Stomach (tissue), 8 donors: ENCODE measurements at regions not wholly inside any gene's neighbourhood (a gene's known extent, or its start where the extent isn't known, plus 50 kb on each side); places are given as distances from the start of the nearest gene placed in this dataset.
"Not testable (repeated sequence)": the region's sequence is repeated elsewhere in the genome, so short reads cannot be mapped to it uniquely, and the experiment has no call there.

Experiments used
- DNase-seq, 2 donors: peaks; one replicate each; pipeline versions ENCODE4 v3.0.0 to v3.0.0-alpha.2; 2013 to 2019
- H3K27ac ChIP-seq, 5 donors: fragments of 200-600 bp in 4 of 5; sonication (generic) in 4 of 5; one replicate each; pipeline ENCODE4 v1.5.1; 2013 to 2019; ENCODE audit warnings: mild to moderate bottlenecking in 1 of 5, moderate library complexity in 1 of 5
- H3K27me3 ChIP-seq, 3 donors: fragments of 200-600 bp; sonication (generic); one replicate each; pipeline ENCODE4 v1.5.1; 2017 to 2019; ENCODE audit warnings: mixed run types in 1 of 3
- H3K36me3 ChIP-seq, 4 donors: fragments of 200-600 bp; sonication (generic); 1 replicate in 3 of 4; 2 replicates in 1 of 4; pipeline ENCODE4 v1.5.1; 2016 to 2019
- H3K4me1 ChIP-seq, 4 donors: fragments of 200-600 bp; sonication (generic); one replicate each; pipeline ENCODE4 v1.5.1; 2016 to 2019
- H3K4me3 ChIP-seq, 4 donors: fragments of 200-600 bp; sonication (generic) in 3 of 4; one replicate each; pipeline ENCODE4 v1.5.1; 2016 to 2019; ENCODE audit warnings: mild to moderate bottlenecking in 1 of 4
- H3K9me3 ChIP-seq, 4 donors: fragments of 200-600 bp; sonication (generic); one replicate each; pipeline ENCODE4 v1.5.1; 2016 to 2019
- EP300 ChIP-seq: sonication (generic); formaldehyde crosslinking; IDR thresholded peaks from one replicate; pipeline ENCODE4 v1.6.1; 2017; ENCODE audit warnings: antibody characterized with exemption
- POLR2A ChIP-seq, 4 donors: fragments of 450-650 bp; IDR thresholded peaks; one replicate each; pipeline ENCODE4 v1.6.1; 2016; ENCODE audit warnings: antibody characterized with exemption in 4 of 4, control low read depth in 2 of 4, mild to moderate bottlenecking in 1 of 4, moderate library complexity in 1 of 4
- POLR2AphosphoS5 ChIP-seq, 3 donors: sonication (generic); formaldehyde crosslinking; IDR thresholded peaks; one replicate each; pipeline ENCODE4 v1.6.1; 2016; ENCODE audit warnings: antibody characterized with exemption in 3 of 3
- WGBS, 5 donors: extraction: QIAGEN DNeasy Blood & Tissue Kit in 3 of 5; methylation state at CpG; one replicate each; pipeline versions ENCODE4 v1.1.5 to v1.1.7; 2013 to 2018; 5-methylcytosine and 5-hydroxymethylcytosine counted together
- intact Hi-C: fragments of 100-400 bp; cut with DNase I; formaldehyde crosslinking; loops from one replicate; pipeline ENCODE4 v1.15.1; 2023; ENCODE audit warnings: low total_unique reads
- TF ChIP-seq, protein P1 (sequence below), 7 experiments: fragments of 450-650 bp in 4 of 7; fragments of 200-600 bp in 3 of 7; sonication (generic) in 3 of 7; IDR thresholded peaks; one replicate each; pipeline ENCODE4 v1.5.1; 2016 to 2019; ENCODE audit warnings: antibody characterized with exemption in 7 of 7, control low read depth in 2 of 7, mild to moderate bottlenecking in 1 of 7
- donor health status: healthy with polysubstance abuse.
- donor health status: Bipolar disorder and iron deficiency.
- donor health status: healthy.

DNA sequence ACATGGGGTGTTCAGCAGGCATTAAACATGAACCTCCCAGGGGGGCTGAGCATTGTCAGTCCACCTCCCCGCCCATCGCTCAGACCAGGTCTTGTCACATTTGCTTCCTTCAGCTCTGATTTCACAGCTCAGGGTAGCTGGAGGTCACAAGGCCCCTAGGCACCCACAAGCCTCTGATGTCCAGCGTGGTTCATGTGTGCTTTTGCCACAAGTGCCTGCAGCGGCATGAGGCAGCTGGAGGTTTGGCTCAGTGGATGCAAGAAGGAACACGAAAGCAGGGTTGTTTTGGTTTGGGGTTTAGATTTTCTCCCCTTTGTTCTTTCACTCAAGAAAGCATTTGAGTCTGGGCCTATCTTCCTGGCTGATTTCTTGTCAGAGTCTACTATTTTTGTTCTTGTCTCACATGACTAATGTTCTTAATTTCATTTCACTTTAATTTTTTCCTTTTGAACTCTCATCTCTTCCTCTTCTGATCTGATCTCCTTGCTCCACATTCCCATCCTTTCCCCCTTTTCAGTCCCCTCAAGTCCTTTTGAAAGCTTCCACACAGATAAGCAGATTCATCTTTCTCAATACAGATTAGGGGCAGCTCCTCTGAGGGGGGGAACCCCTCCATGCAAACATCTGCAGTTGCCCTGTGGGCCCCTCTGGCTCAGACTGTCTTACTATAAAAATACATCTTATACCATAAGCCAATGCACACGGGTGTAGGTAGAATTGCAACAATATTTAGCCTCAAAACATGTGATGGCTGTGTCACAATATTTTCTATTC, 68.1 kb upstream of the CEP85L start:
- H3K4me3 ChIP-seq, result no peak overlapping the region
- no peak for TF ChIP-seq POLR2A (IDR thresholded peaks at IDR 0.05)
- no peak for TF ChIP-seq EP300
- TF ChIP-seq, protein P1, sequence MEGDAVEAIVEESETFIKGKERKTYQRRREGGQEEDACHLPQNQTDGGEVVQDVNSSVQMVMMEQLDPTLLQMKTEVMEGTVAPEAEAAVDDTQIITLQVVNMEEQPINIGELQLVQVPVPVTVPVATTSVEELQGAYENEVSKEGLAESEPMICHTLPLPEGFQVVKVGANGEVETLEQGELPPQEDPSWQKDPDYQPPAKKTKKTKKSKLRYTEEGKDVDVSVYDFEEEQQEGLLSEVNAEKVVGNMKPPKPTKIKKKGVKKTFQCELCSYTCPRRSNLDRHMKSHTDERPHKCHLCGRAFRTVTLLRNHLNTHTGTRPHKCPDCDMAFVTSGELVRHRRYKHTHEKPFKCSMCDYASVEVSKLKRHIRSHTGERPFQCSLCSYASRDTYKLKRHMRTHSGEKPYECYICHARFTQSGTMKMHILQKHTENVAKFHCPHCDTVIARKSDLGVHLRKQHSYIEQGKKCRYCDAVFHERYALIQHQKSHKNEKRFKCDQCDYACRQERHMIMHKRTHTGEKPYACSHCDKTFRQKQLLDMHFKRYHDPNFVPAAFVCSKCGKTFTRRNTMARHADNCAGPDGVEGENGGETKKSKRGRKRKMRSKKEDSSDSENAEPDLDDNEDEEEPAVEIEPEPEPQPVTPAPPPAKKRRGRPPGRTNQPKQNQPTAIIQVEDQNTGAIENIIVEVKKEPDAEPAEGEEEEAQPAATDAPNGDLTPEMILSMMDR (IDR thresholded peaks at IDR 0.05), result no peak
- TF ChIP-seq POLR2AphosphoS5 (IDR thresholded peaks at IDR 0.05), result no peak
- no peak overlapping the region for H3K27ac ChIP-seq
- H3K27me3 ChIP-seq, result no peaks in the 10 kb centered on the region
- no peaks in the 10 kb centered on the region for H3K36me3 ChIP-seq
- peak in 1 of 2 donors; percentile 23 for DNase-seq
- H3K4me1 ChIP-seq, result peaks cover 0 to 6% (median 0%) of the 10 kb centered on the region in 4 donors
- 79 to 83% (median 80%) methylated on average over 6 of the region's 6 CpGs for whole genome bisulfite sequencing, 5 donors
- intact Hi-C loops, result no loop called here
- H3K9me3 ChIP-seq, result no peaks in the 10 kb centered on the region

DNA sequence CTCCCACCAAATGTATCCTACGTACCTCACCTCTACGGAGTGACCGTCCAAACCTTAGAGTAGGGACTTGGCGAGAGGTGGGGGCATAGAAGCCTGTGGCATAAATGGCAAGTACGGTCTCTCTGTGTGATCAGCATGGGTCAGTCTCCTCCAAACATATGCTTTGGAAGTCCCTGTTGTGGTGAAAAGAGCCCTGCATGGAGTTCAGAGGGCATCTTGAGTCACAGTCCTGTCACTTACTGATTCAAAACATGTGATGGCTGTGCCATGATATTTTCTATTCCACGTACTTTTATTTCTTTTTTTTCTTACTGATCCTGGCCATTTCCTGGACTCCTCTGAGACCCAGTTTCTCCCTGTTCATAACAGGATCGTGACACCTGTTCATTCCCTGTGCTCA, 67.5 kb upstream of the CEP85L start:
- intact Hi-C loops, result no loop called here
- H3K36me3 ChIP-seq, result no peaks in the 10 kb centered on the region
- TF ChIP-seq EP300, result no peak
- TF ChIP-seq, protein P1 (IDR thresholded peaks at IDR 0.05), result no peak
- TF ChIP-seq POLR2AphosphoS5 (IDR thresholded peaks at IDR 0.05), result no peak
- no peak for TF ChIP-seq POLR2A (IDR thresholded peaks at IDR 0.05)
- no peaks in the 10 kb centered on the region for H3K9me3 ChIP-seq
- 93 to 98% (median 96%) methylated on average over 7 of the region's 7 CpGs for WGBS, 5 donors
- H3K4me3 ChIP-seq, result no peak overlapping the region
- no peak overlapping the region for H3K27ac ChIP-seq
- no peak for DNase-seq
- H3K4me1 ChIP-seq, result peaks cover 0 to 4% (median 0%) of the 10 kb centered on the region in 4 donors
- H3K27me3 ChIP-seq, result no peaks in the 10 kb centered on the region

DNA sequence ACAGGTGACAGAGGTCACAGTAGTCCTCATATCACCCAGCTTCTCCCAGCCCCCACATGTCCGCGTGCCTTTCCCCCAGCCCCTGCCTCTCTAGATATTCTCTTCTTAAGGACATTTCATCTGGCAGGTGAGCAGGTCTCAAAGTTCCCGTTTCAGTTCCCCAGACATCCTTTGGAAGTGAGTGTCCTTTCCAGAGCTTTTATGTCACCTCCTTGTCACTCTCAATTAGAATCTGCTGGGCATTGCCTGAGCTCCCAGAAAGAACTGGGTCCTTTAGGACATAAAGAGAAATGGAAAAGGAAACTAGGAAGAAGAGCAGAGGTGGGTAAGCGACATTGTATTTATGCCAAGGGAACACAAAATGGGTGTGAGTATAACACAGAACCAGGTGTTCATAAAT, 66.9 kb upstream of the CEP85L start:
- no peak for DNase-seq
- H3K9me3 ChIP-seq, result no peaks in the 10 kb centered on the region
- TF ChIP-seq, protein P1 (IDR thresholded peaks at IDR 0.05), result no peak
- TF ChIP-seq POLR2AphosphoS5 (IDR thresholded peaks at IDR 0.05), result no peak
- no peak for TF ChIP-seq EP300
- intact Hi-C loops, result no loop called here
- no peak overlapping the region for H3K27ac ChIP-seq
- peaks cover 0 to 2% (median 0%) of the 10 kb centered on the region in 4 donors for H3K4me1 ChIP-seq
- no peaks in the 10 kb centered on the region for H3K36me3 ChIP-seq
- WGBS, 5 donors, result 90 to 97% (median 92%) methylated on average over 4 of the region's 4 CpGs
- H3K27me3 ChIP-seq, result no peaks in the 10 kb centered on the region
- no peak overlapping the region for H3K4me3 ChIP-seq

DNA sequence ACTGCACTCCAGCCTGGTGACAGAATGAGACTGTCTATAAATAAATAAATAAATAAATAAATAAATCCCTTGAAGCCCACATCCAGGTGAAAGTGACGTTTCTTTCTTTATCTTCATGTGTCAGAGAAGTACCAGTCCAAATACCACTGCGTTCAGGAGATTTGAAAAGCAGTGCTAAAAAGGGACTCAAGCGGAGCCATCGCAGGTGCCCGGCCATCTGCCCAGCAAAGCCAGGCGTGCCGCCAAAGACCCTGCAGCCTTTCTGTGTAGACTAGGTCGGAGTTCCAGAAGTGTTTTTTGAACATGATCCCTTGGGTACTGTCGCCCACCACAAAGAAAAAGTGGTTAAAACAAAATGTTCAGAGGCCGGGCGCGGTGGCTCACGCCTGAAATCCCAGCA, 65.7 kb upstream of the CEP85L start:
- no peak overlapping the region for H3K4me3 ChIP-seq
- TF ChIP-seq POLR2AphosphoS5 (IDR thresholded peaks at IDR 0.05) (no peak), POLR2A (IDR thresholded peaks at IDR 0.05) (no peak), EP300 (no peak)
- TF ChIP-seq, protein P1 (IDR thresholded peaks at IDR 0.05), result no peak
- DNase-seq, result no peak
- no peaks in the 10 kb centered on the region for H3K27me3 ChIP-seq
- H3K36me3 ChIP-seq, result no peaks in the 10 kb centered on the region
- H3K9me3 ChIP-seq, result no peaks in the 10 kb centered on the region
- intact Hi-C loops, result no loop called here
- H3K27ac ChIP-seq, result no peak overlapping the region
- H3K4me1 ChIP-seq, result no peaks in the 10 kb centered on the region
- 95 to 98% (median 97%) methylated on average over 13 of the region's 13 CpGs for WGBS, 5 donors

GRCh38 chr6:118715907-118716306, 64.5 kb upstream of the CEP85L start:
- H3K4me3 ChIP-seq, intact Hi-C loops, H3K27me3 ChIP-seq, H3K27ac ChIP-seq, DNase-seq, H3K4me1 ChIP-seq, H3K36me3 ChIP-seq, H3K9me3 ChIP-seq: not testable (repeated sequence)
- 95 to 98% (median 96%) methylated on average over 5 of the region's 5 CpGs for WGBS, 5 donors
